ENCODE measurements at regions not wholly inside any gene's neighbourhood (a gene's known extent, or its start where the extent isn't known, plus 50 kb on each side); places are given as distances from the start of the nearest gene placed in this dataset.

- DNase-seq (ENCODE audit: low read depth) = no peak
- TF ChIP-seq, protein P1, sequence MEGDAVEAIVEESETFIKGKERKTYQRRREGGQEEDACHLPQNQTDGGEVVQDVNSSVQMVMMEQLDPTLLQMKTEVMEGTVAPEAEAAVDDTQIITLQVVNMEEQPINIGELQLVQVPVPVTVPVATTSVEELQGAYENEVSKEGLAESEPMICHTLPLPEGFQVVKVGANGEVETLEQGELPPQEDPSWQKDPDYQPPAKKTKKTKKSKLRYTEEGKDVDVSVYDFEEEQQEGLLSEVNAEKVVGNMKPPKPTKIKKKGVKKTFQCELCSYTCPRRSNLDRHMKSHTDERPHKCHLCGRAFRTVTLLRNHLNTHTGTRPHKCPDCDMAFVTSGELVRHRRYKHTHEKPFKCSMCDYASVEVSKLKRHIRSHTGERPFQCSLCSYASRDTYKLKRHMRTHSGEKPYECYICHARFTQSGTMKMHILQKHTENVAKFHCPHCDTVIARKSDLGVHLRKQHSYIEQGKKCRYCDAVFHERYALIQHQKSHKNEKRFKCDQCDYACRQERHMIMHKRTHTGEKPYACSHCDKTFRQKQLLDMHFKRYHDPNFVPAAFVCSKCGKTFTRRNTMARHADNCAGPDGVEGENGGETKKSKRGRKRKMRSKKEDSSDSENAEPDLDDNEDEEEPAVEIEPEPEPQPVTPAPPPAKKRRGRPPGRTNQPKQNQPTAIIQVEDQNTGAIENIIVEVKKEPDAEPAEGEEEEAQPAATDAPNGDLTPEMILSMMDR (IDR thresholded peaks at IDR 0.05; ENCODE audit: low read depth, low read length, missing control alignments) = no peak
- H3K4me3 ChIP-seq (ENCODE audit: low read depth, low read length) = no peak overlapping the region
These were observed 138.1 kb upstream of the HMHB1 start for GRCh38 chr5:143673676-143674468.

- no peak for DNase-seq (ENCODE audit: low read depth)
- TF ChIP-seq, protein P1 (IDR thresholded peaks at IDR 0.05; ENCODE audit: low read depth, low read length, missing control alignments) = no peak
These were observed 139.2 kb upstream of the HMHB1 start for GRCh38 chr5:143672806-143673205.

DNA sequence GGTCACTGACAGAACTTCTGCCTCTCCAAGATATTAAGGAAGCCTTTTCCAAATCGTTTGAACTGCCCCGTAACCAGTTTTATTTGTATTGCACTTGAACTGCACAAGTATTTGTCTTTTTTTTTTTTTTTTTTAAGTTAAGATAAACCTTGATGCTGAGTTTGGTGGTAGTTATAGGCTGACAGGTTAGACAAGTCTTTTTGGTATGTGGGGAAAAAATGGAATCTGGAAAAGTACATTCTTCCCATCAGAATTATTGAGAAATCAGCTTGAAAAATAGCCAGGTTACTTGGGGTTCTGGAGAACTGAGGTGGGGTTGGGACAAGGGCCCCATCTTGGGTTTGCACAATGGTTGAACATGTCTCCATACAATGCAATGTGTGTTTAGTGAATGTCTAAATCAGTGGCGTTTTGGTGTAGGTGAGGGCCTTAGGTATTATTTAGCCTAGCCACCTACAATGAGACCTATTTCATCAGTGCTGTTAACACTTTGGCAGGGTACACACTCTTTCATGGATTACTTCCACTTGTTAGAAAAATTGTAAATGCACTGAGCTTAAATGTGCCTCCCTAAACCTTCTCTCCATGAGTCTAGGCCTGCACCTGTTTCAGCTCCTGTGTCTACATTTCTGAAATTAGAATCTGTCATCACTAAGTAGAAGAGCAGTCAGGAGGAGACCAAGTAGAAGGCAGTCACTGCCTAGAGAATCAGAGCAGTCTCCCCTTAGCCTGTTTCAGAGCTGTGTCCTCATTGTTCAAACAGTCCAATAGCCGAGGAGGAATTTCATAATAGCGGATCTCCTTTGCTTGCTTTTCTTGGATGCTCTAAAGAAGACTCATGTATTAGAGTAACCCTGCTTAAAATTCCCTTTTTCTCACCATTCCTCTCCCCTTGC lies 140.0 kb upstream of the HMHB1 start:
- no peak for DNase-seq (ENCODE audit: low read depth)
- TF ChIP-seq, protein P1 (IDR thresholded peaks at IDR 0.05; ENCODE audit: low read depth, low read length, missing control alignments) = no peak
- H3K4me3 ChIP-seq (ENCODE audit: low read depth, low read length) = no peak overlapping the region

More at GRCh38 chr5:143672806-143673205, 139.2 kb upstream of the HMHB1 start:
- H3K4me3 ChIP-seq (ENCODE audit: low read depth, low read length) = no peak overlapping the region

DNA sequence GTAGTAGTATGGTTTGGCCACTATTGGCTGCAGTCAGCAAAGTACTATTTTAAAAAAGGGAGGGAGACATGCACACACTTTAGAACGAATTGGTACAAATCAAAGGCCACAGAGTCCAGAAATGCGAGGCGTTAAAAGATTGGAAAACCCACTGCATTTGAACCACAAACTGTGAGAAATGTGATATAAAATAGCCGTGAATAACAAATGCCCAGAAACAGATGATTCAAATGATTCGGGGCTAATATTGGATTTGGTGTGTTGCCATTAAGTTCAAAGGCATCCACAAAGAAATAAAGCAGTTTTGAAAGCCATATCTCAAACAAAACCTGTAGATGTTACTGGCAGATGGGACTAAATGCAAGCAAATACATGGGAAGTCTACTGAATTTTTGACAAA lies 140.9 kb upstream of the HMHB1 start:
- no peak overlapping the region for H3K4me3 ChIP-seq (ENCODE audit: low read depth, low read length)
- no peak for DNase-seq (ENCODE audit: low read depth)
- TF ChIP-seq, protein P1 (IDR thresholded peaks at IDR 0.05; ENCODE audit: low read depth, low read length, missing control alignments) = no peak

- no peak overlapping the region for H3K4me3 ChIP-seq (ENCODE audit: low read depth, low read length)
- TF ChIP-seq, protein P1 (IDR thresholded peaks at IDR 0.05; ENCODE audit: low read depth, low read length, missing control alignments) = no peak
- no peak for DNase-seq (ENCODE audit: low read depth)
These were observed 146.1 kb upstream of the HMHB1 start for GRCh38 chr5:143665866-143666265.

- no peak overlapping the region for H3K4me3 ChIP-seq (ENCODE audit: low read depth, low read length)
- TF ChIP-seq, protein P1 (IDR thresholded peaks at IDR 0.05; ENCODE audit: low read depth, low read length, missing control alignments) = no peak
- no peak for DNase-seq (ENCODE audit: low read depth)
These were observed 147.3 kb upstream of the HMHB1 start for GRCh38 chr5:143664623-143665022.

Measured in GM12864 (cell line).